H1 (cell line): ENCODE measurements at regions not wholly inside any gene's neighbourhood (a gene's known extent, or its start where the extent isn't known, plus 50 kb on each side); places are given as distances from the start of the nearest gene placed in this dataset.

Experiments
- CTCF ChIA-PET: fragments of 300-600 bp; sonication (Branson Sonifier 250); formaldehyde crosslinking; loops from one replicate; lab custom pipeline; 2021; ENCODE audit not compliant: partially characterized antibody; lab: Charles Lee
- POLR2A ChIA-PET: fragments of 300-600 bp; sonication (Branson Sonifier 250); formaldehyde crosslinking; loops from one replicate; lab custom pipeline; 2021; ENCODE audit warnings: inconsistent platforms; ENCODE audit not compliant: partially characterized antibody; lab: Charles Lee
- DNase-seq, 2 experiments: peaks; one replicate each; pipeline versions ENCODE4 v3.0.0 to v3.0.0-alpha.2; 2010 to 2022; ENCODE audit warnings: low spot score in 2 of 2, low read depth in 1 of 2, mixed read lengths in 1 of 2
- FAIRE-seq: peaks from 2 replicates; lab custom pipeline; 2011; peaks lifted over from hg19 to GRCh38; lab: Jason Lieb, UNC
- H2AFZ ChIP-seq: 2 replicates; pipeline ENCODE4 v1.8.1; 2012; ENCODE audit warnings: low read length, inconsistent platforms
- H2AK5ac ChIP-seq: 2 replicates; pipeline ENCODE4 v1.6.1; 2013; ENCODE audit warnings: low read depth, low read length
- H2BK120ac ChIP-seq: replicated peaks from 2 replicates; pipeline ENCODE3; 2013; ENCODE audit warnings: low read depth, low read length, inconsistent platforms
- H2BK12ac ChIP-seq: 2 replicates; pipeline ENCODE4 v1.6.1; 2013; ENCODE audit warnings: low read depth, low read length
- H2BK15ac ChIP-seq: 2 replicates; pipeline ENCODE4 v1.6.1; 2013; ENCODE audit warnings: low read length
- H2BK20ac ChIP-seq: 2 replicates; pipeline ENCODE4 v1.6.1; 2013; ENCODE audit warnings: low read length
- H2BK5ac ChIP-seq: 2 replicates; pipeline ENCODE4 v1.6.1; 2013; ENCODE audit warnings: low read depth, low read length
- H3K14ac ChIP-seq: 2 replicates; pipeline ENCODE4 v1.6.1; 2013; ENCODE audit warnings: inconsistent platforms; ENCODE audit not compliant: insufficient read length
- H3K18ac ChIP-seq: 2 replicates; pipeline ENCODE4 v1.6.1; 2013; ENCODE audit warnings: low read length; ENCODE audit errors: extremely low read depth
- H3K23ac ChIP-seq: 2 replicates; pipeline ENCODE4 v1.6.1; 2013; ENCODE audit warnings: inconsistent platforms; ENCODE audit not compliant: insufficient read length
- H3K23me2 ChIP-seq: 2 replicates; pipeline ENCODE4 v1.6.1; 2013; ENCODE audit warnings: low read depth, low read length
- H3K27ac ChIP-seq: 2 replicates; pipeline ENCODE4 v1.6.1; 2011; ENCODE audit warnings: low read depth, low read length, inconsistent platforms
- H3K27me3 ChIP-seq, 4 experiments: replicated peaks in 1 of 4; 1 replicate in 1 of 4; 2 replicates in 3 of 4; pipeline versions ENCODE4 v1.6.1 to v1.8.1; 2011 to 2013; ENCODE audit warnings: low read length in 3 of 4, mild to moderate bottlenecking in 3 of 4, inconsistent platforms in 2 of 4, mixed read lengths in 2 of 4, moderate library complexity in 1 of 4; ENCODE audit not compliant: control insufficient read depth in 3 of 4, insufficient read depth in 3 of 4; ENCODE audit errors: extremely low read depth in 1 of 4
- H3K36me3 ChIP-seq, 4 experiments: 2 replicates each; pipeline versions ENCODE4 v1.6.1 to v1.8.1; 2011 to 2013; ENCODE audit warnings: mild to moderate bottlenecking in 4 of 4, low read length in 3 of 4, moderate library complexity in 2 of 4, control low read depth in 1 of 4, inconsistent platforms in 1 of 4; ENCODE audit not compliant: insufficient read depth in 4 of 4, control insufficient read depth in 2 of 4
- H3K4ac ChIP-seq: replicated peaks from 2 replicates; pipeline ENCODE3; 2013; ENCODE audit warnings: low read length, low read depth, mixed read lengths, inconsistent platforms; ENCODE audit not compliant: insufficient read length
- H3K4me1 ChIP-seq, 4 experiments: replicated peaks in 1 of 4; 1 replicate in 1 of 4; 2 replicates in 3 of 4; pipeline versions ENCODE4 v1.6.1 to v1.8.1; 2011 to 2013; ENCODE audit warnings: low read length in 3 of 4, inconsistent platforms in 2 of 4, mixed read lengths in 1 of 4; ENCODE audit not compliant: insufficient read depth in 4 of 4, control insufficient read depth in 3 of 4
- H3K4me2 ChIP-seq, 2 experiments: 2 replicates each; pipeline versions ENCODE4 v1.6.1 to v1.8.1; 2011 to 2013; ENCODE audit warnings: low read depth in 2 of 2, low read length in 2 of 2, control low read depth in 1 of 2, inconsistent platforms in 1 of 2, mild to moderate bottlenecking in 1 of 2; ENCODE audit not compliant: insufficient read depth in 1 of 2
- H3K4me3 ChIP-seq, 4 experiments: fragments of 200-600, 300-600 bp in 1 of 4; sonication (generic), shearing (Covaris generic), sonication (Bioruptor Twin) in 1 of 4; 2 replicates each; pipeline versions ENCODE4 v1.5.1 to v1.8.1; 2011 to 2016; ENCODE audit warnings: low read length in 4 of 4, low read depth in 3 of 4, control low read depth in 2 of 4, inconsistent platforms in 2 of 4, mild to moderate bottlenecking in 2 of 4, mixed read lengths in 1 of 4, moderate library complexity in 1 of 4; ENCODE audit not compliant: insufficient read depth in 2 of 4; ENCODE audit errors: extremely low read depth in 1 of 4
- H3K56ac ChIP-seq: replicated peaks from 2 replicates; pipeline ENCODE3; 2013; ENCODE audit warnings: low read depth, mild to moderate bottlenecking, mixed read lengths, low read length, inconsistent platforms; ENCODE audit not compliant: insufficient read length
- H3K79me1 ChIP-seq: 2 replicates; pipeline ENCODE4 v1.6.1; 2013; ENCODE audit warnings: low read depth, low read length, control low read depth
- H3K79me2 ChIP-seq, 2 experiments: 2 replicates each; pipeline versions ENCODE4 v1.6.1 to v1.8.1; 2012 to 2013; ENCODE audit warnings: low read length in 2 of 2, mild to moderate bottlenecking in 2 of 2, inconsistent platforms in 1 of 2; ENCODE audit not compliant: insufficient read depth in 2 of 2, control insufficient read depth in 1 of 2
- H3K9ac ChIP-seq, 4 experiments: replicated peaks in 1 of 4; 1 replicate in 1 of 4; 2 replicates in 3 of 4; pipeline versions ENCODE4 v1.6.1 to v1.8.1; 2011 to 2013; ENCODE audit warnings: low read depth in 3 of 4, low read length in 3 of 4, control low read depth in 2 of 4, mild to moderate bottlenecking in 2 of 4, moderate library complexity in 2 of 4, inconsistent platforms in 1 of 4; ENCODE audit errors: extremely low read depth in 1 of 4
- H3K9me3 ChIP-seq, 2 experiments: 2 replicates each; pipeline versions ENCODE4 v1.6.1 to v1.8.1; 2012 to 2013; ENCODE audit warnings: mild to moderate bottlenecking in 2 of 2, moderate library complexity in 2 of 2, control low read depth in 1 of 2, inconsistent platforms in 1 of 2, low read depth in 1 of 2, low read length in 1 of 2, mixed read lengths in 1 of 2; ENCODE audit not compliant: insufficient read depth in 2 of 2
- H4K20me1 ChIP-seq, 2 experiments: replicated peaks in 1 of 2; 2 replicates each; pipeline versions ENCODE3 to v1.8.1; 2011 to 2013; ENCODE audit warnings: inconsistent platforms in 2 of 2, low read length in 2 of 2, mild to moderate bottlenecking in 1 of 2; ENCODE audit not compliant: insufficient read depth in 2 of 2, control insufficient read depth in 1 of 2
- H4K5ac ChIP-seq: 2 replicates; pipeline ENCODE4 v1.6.1; 2013; ENCODE audit warnings: low read length, low read depth, mixed read lengths, inconsistent platforms; ENCODE audit not compliant: insufficient read length
- H4K8ac ChIP-seq: 2 replicates; pipeline ENCODE4 v1.8.0; 2013; ENCODE audit warnings: mild to moderate bottlenecking, moderate library complexity, low read length, inconsistent platforms; ENCODE audit not compliant: insufficient read depth; ENCODE audit errors: extremely low read depth
- H4K91ac ChIP-seq: replicated peaks from 2 replicates; pipeline ENCODE3; 2013; ENCODE audit warnings: low read length, mixed read lengths, inconsistent platforms; ENCODE audit not compliant: insufficient read length
- GABPA ChIP-seq: IDR thresholded peaks from 2 replicates; pipeline ENCODE4 v1.6.1; 2011; ENCODE audit warnings: mild to moderate bottlenecking, low read length, moderate library complexity, borderline replicate concordance; ENCODE audit not compliant: insufficient read depth
- GTF2F1 ChIP-seq: IDR thresholded peaks from 2 replicates; pipeline ENCODE4 v1.6.1; 2012; ENCODE audit warnings: low read depth, low read length, improper control_type of control experiment, borderline replicate concordance
- JUN ChIP-seq: IDR thresholded peaks from 2 replicates; pipeline ENCODE4 v1.6.1; 2011; ENCODE audit warnings: low read depth, mild to moderate bottlenecking, improper control_type of control experiment, low read length
- PHF8 ChIP-seq: fragments of 200-600 bp; sonication (generic); conservative IDR thresholded peaks from 2 replicates; pipeline ENCODE4 v1.7.1; 2012; ENCODE audit warnings: low read depth, mild to moderate bottlenecking, inconsistent platforms, low read length, moderate library complexity
- RNF2 ChIP-seq: fragments of 200-900, 300-1000 bp; sonication (generic); IDR thresholded peaks from 2 replicates; pipeline ENCODE4 v1.7.1; 2016; ENCODE audit warnings: borderline replicate concordance, low read depth, mild to moderate bottlenecking, antibody characterized with exemption, low read length; ENCODE audit not compliant: poor library complexity, severe bottlenecking; ENCODE audit errors: missing control alignments
- SIX5 ChIP-seq: IDR thresholded peaks from 2 replicates; pipeline ENCODE4 v1.6.1; 2011; ENCODE audit warnings: mild to moderate bottlenecking, low read depth, low read length
- SP1 ChIP-seq: IDR thresholded peaks from 2 replicates; pipeline ENCODE4 v1.6.1; 2011; ENCODE audit warnings: low read depth, low read length
- SRF ChIP-seq: IDR thresholded peaks from 2 replicates; pipeline ENCODE4 v1.6.1; 2011; ENCODE audit warnings: mild to moderate bottlenecking, low read depth, low read length, moderate library complexity
- USF2 ChIP-seq: IDR thresholded peaks from 2 replicates; pipeline ENCODE4 v1.6.1; 2011; ENCODE audit warnings: low read length, improper control_type of control experiment
- WGBS, 2 experiments: shearing (Covaris generic) in 1 of 2; methylation state at CpG; one replicate each; pipeline versions ENCODE4 v1.1.6 to v1.1.7; 2013 to 2015; ENCODE audit warnings: low lambda C conversion rate in 2 of 2, mixed read lengths in 2 of 2, inconsistent platforms in 1 of 2, low coverage in 1 of 2, missing lambda C conversion rate in 1 of 2; ENCODE audit not compliant: insufficient replicate concordance in 2 of 2, insufficient coverage in 1 of 2, insufficient read length in 1 of 2; ENCODE audit errors: extremely low coverage in 1 of 2, missing lambda C conversion rate in 1 of 2; 5-methylcytosine and 5-hydroxymethylcytosine counted together
- TF ChIP-seq, protein P1 (sequence below): IDR thresholded peaks from 2 replicates; pipeline ENCODE4 v1.6.1; 2012; ENCODE audit warnings: inconsistent platforms

- Histone ChIP-seq H3K14ac (no peak overlapping the region), H3K79me1 (no peaks in the 10 kb centered on the region), H3K36me3 (no peaks in the 10 kb centered on the region), H3K27ac (no peak overlapping the region), H3K27me3 (no peaks in the 10 kb centered on the region), H4K20me1 (no peaks in the 10 kb centered on the region), H4K8ac (no peak overlapping the region), H4K5ac (no peak overlapping the region), H2BK120ac (no peak overlapping the region), H3K4me2 (no peak overlapping the region), H2BK15ac (no peak overlapping the region), H3K9me3 (no peaks in the 10 kb centered on the region), H2BK12ac (no peak overlapping the region), H3K18ac (no peak overlapping the region), H2AFZ (no peak overlapping the region), H4K91ac (no peak overlapping the region), H3K56ac (no peak overlapping the region), H3K79me2 (no peaks in the 10 kb centered on the region), H3K23ac (no peak overlapping the region), H2AK5ac (no peak overlapping the region), H2BK20ac (no peak overlapping the region), H3K4me1 (no peaks in the 10 kb centered on the region), H3K4me3 (no peak overlapping the region), H3K23me2 (no peaks in the 10 kb centered on the region), H3K9ac (no peak overlapping the region), H2BK5ac (no peak overlapping the region), H3K4ac (no peak overlapping the region)
- FAIRE-seq: no peak
- ChIA-PET POLR2A (no interaction called here), CTCF (no interaction called here)
- DNase-seq: no peak
- TF ChIP-seq SP1: no peak
- TF ChIP-seq, protein P1, sequence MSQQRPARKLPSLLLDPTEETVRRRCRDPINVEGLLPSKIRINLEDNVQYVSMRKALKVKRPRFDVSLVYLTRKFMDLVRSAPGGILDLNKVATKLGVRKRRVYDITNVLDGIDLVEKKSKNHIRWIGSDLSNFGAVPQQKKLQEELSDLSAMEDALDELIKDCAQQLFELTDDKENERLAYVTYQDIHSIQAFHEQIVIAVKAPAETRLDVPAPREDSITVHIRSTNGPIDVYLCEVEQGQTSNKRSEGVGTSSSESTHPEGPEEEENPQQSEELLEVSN: no peak
- no peak for TF ChIP-seq SRF
- TF ChIP-seq SIX5: no peak
- no peak for TF ChIP-seq GTF2F1
- TF ChIP-seq GABPA: no peak
- TF ChIP-seq JUN: no peak
- TF ChIP-seq PHF8: no peak
- TF ChIP-seq RNF2: no peak
- TF ChIP-seq USF2: no peak
- 95% methylated on average over 1 of the region's 1 CpG; no CpG with 5 or more reads in 1 of the 2 experiments for WGBS, 2 experiments
Observed at GRCh38 chr3:81435050-81435449, 326.4 kb downstream of the GBE1 start.
